Upper lobe of left lung (tissue), 6 donors: ENCODE measurements at regions not wholly inside any gene's neighbourhood (a gene's known extent, or its start where the extent isn't known, plus 50 kb on each side); places are given as distances from the start of the nearest gene placed in this dataset.

Experiments used
- ATAC-seq, 2 donors: fragments of 200-7000 bp; cut with Tn5 transposase; one replicate each; pipeline ENCODE4 v1.9.1; 2022; ENCODE audit warnings: mild to moderate bottlenecking in 2 of 2, moderate library complexity in 2 of 2; ENCODE audit not compliant: low FRiP score in 2 of 2
- DNase-seq, 2 donors: peaks; one replicate each; pipeline ENCODE4 v3.0.0-alpha.2; 2019 to 2020
- H3K27ac ChIP-seq, 4 donors: fragments of 200-600 bp; sonication (generic); one replicate each; pipeline ENCODE4 v1.5.1; 2016 to 2019
- H3K27me3 ChIP-seq, 4 donors: fragments of 200-600 bp; sonication (generic); one replicate each; pipeline ENCODE4 v1.5.1; 2017 to 2019
- H3K36me3 ChIP-seq, 4 donors: fragments of 200-600 bp; sonication (generic); one replicate each; pipeline ENCODE4 v1.5.1; 2016 to 2019
- H3K4me1 ChIP-seq, 4 donors: fragments of 200-600 bp; sonication (generic); one replicate each; pipeline ENCODE4 v1.5.1; 2018 to 2019
- H3K4me3 ChIP-seq, 4 donors: fragments of 200-600 bp; sonication (generic); one replicate each; pipeline ENCODE4 v1.5.1; 2017 to 2019; ENCODE audit warnings: mild to moderate bottlenecking in 2 of 4, moderate library complexity in 1 of 4
- H3K9me3 ChIP-seq, 4 donors: fragments of 200-600 bp; sonication (generic); one replicate each; pipeline ENCODE4 v1.5.1; 2018 to 2019
- EP300 ChIP-seq, 4 donors: sonication (generic); formaldehyde crosslinking; IDR thresholded peaks; one replicate each; pipeline ENCODE4 v1.5.1; 2017; ENCODE audit warnings: antibody characterized with exemption in 4 of 4, control low read depth in 2 of 4
- POLR2A ChIP-seq, 4 donors: fragments of 450-650 bp; IDR thresholded peaks; one replicate each; pipeline ENCODE4 v1.5.1; 2016 to 2017; ENCODE audit warnings: antibody characterized with exemption in 4 of 4, mild to moderate bottlenecking in 2 of 4
- POLR2AphosphoS5 ChIP-seq, 2 donors: sonication (generic); formaldehyde crosslinking; IDR thresholded peaks; one replicate each; pipeline ENCODE4 v1.5.1; 2017; ENCODE audit warnings: antibody characterized with exemption in 2 of 2
- WGBS, 2 donors: methylation state at CpG; one replicate each; pipeline ENCODE4 v1.1.5; 2017 to 2018; 5-methylcytosine and 5-hydroxymethylcytosine counted together
- TF ChIP-seq, protein P1 (sequence below), 6 experiments: fragments of 450-650 bp in 4 of 6; fragments of 200-600 bp in 2 of 6; sonication (generic) in 2 of 6; IDR thresholded peaks; one replicate each; pipeline ENCODE4 v1.5.1; 2016 to 2019; ENCODE audit warnings: antibody characterized with exemption in 6 of 6
- donor health status: DM: no; HTN: no; CAD: no; lungs with moderate emphysema.
- donor health status: DM: no; HTN: yes; CAD: no; lungs with severe emphysema.

DNA sequence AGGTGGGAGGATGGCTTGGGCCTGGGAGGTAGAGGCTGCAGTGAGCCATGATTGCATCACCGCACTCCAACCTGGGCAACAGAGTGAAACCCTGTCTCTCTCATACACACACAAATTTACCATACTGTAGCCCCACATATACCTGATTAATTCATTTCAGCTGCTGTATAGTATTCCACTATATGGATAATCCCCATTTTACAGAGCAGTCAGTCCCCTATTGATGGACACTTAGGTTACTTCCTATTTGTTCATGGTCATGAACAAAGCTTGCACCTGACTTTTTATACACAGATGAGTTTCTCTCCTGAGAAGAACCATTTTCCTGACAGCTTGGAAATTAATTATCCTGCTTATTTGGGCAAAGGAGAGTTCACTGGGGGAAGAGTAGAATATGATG is 59.2 kb downstream of the EMX2 start:
- no peak overlapping the region for H3K4me3 ChIP-seq

DNA sequence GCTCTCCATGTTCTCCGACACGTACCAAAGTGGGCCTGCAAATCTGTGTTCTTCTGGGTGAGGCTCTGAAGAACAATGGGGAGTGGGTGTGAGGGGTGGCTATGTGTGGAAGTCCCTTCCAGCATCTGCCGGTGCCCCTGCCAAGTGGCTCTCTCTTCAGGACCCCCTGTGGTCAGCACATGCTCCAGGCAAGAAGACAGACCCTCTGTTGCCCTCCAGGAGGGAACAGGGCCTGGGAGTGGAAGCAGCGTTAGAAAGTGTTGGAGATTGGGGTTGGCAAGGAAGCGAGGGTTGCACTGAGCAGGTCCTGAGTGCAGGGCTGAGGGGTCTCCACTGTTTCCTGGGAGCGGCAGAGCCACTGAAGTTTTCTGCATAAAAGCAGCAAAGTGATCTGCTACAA is 60.5 kb downstream of the EMX2 start:
- DNase-seq, result no peak
- H3K4me3 ChIP-seq, result no peak overlapping the region
- H3K27ac ChIP-seq, result no peak overlapping the region
- no peaks in the 10 kb centered on the region for H3K36me3 ChIP-seq
- no peaks in the 10 kb centered on the region for H3K9me3 ChIP-seq
- H3K4me1 ChIP-seq, result no peaks in the 10 kb centered on the region
- H3K27me3 ChIP-seq, result no peaks in the 10 kb centered on the region
- 84 to 91% methylated on average over 6 of the region's 6 CpGs for WGBS, 2 donors
- ATAC-seq, result no peak
- TF ChIP-seq POLR2AphosphoS5 (IDR thresholded peaks at IDR 0.05), result no peak
- TF ChIP-seq, protein P1, sequence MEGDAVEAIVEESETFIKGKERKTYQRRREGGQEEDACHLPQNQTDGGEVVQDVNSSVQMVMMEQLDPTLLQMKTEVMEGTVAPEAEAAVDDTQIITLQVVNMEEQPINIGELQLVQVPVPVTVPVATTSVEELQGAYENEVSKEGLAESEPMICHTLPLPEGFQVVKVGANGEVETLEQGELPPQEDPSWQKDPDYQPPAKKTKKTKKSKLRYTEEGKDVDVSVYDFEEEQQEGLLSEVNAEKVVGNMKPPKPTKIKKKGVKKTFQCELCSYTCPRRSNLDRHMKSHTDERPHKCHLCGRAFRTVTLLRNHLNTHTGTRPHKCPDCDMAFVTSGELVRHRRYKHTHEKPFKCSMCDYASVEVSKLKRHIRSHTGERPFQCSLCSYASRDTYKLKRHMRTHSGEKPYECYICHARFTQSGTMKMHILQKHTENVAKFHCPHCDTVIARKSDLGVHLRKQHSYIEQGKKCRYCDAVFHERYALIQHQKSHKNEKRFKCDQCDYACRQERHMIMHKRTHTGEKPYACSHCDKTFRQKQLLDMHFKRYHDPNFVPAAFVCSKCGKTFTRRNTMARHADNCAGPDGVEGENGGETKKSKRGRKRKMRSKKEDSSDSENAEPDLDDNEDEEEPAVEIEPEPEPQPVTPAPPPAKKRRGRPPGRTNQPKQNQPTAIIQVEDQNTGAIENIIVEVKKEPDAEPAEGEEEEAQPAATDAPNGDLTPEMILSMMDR (IDR thresholded peaks at IDR 0.05), result no peak
- TF ChIP-seq EP300 (IDR thresholded peaks at IDR 0.05), result no peak
- TF ChIP-seq POLR2A (IDR thresholded peaks at IDR 0.05), result no peak

More for the DNA sequence above, 59.2 kb downstream of the EMX2 start:
- 50 to 100% methylated on average over 1 of the region's 1 CpG for WGBS, 2 donors
- Histone ChIP-seq H3K27ac (no peak overlapping the region), H3K9me3 (no peaks in the 10 kb centered on the region), H3K4me1 (no peaks in the 10 kb centered on the region), H3K27me3 (no peaks in the 10 kb centered on the region), H3K36me3 (no peaks in the 10 kb centered on the region)
- TF ChIP-seq, protein P1 (IDR thresholded peaks at IDR 0.05), result no peak
- TF ChIP-seq EP300 (IDR thresholded peaks at IDR 0.05), result no peak
- no peak for TF ChIP-seq POLR2AphosphoS5 (IDR thresholded peaks at IDR 0.05)
- TF ChIP-seq POLR2A (IDR thresholded peaks at IDR 0.05), result no peak
- ATAC-seq, result no peak
- no peak for DNase-seq

DNA sequence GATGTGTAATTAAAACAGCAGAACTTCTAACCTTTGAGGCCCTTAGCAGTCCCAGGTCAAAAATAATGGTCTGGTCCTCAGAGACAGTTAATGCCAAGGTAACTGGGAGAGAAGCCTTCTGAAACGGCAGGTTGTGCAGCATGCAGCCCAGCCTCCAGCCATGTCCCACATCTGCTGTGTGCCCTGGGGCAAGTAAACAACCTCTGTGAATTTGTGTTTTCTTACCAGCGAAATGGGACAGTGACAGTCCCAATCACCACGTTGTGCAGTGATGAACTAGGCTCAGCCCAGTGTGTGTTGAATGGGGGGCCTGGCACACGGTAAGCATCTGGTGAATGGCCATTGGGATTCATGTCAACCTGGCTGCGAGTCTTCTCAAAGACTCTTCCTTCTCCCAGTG is 61.2 kb downstream of the EMX2 start:
- DNase-seq (no peak), ATAC-seq (no peak)
- no peaks in the 10 kb centered on the region for H3K27me3 ChIP-seq
- H3K4me1 ChIP-seq, result no peaks in the 10 kb centered on the region
- H3K9me3 ChIP-seq, result no peaks in the 10 kb centered on the region
- no peak overlapping the region for H3K4me3 ChIP-seq
- TF ChIP-seq EP300 (IDR thresholded peaks at IDR 0.05) (no peak), POLR2AphosphoS5 (IDR thresholded peaks at IDR 0.05) (no peak), POLR2A (IDR thresholded peaks at IDR 0.05) (no peak)
- TF ChIP-seq, protein P1 (IDR thresholded peaks at IDR 0.05), result no peak
- no peak overlapping the region for H3K27ac ChIP-seq
- WGBS, 2 donors, result 79% methylated on average over 5 of the region's 5 CpGs
- no peaks in the 10 kb centered on the region for H3K36me3 ChIP-seq

DNA sequence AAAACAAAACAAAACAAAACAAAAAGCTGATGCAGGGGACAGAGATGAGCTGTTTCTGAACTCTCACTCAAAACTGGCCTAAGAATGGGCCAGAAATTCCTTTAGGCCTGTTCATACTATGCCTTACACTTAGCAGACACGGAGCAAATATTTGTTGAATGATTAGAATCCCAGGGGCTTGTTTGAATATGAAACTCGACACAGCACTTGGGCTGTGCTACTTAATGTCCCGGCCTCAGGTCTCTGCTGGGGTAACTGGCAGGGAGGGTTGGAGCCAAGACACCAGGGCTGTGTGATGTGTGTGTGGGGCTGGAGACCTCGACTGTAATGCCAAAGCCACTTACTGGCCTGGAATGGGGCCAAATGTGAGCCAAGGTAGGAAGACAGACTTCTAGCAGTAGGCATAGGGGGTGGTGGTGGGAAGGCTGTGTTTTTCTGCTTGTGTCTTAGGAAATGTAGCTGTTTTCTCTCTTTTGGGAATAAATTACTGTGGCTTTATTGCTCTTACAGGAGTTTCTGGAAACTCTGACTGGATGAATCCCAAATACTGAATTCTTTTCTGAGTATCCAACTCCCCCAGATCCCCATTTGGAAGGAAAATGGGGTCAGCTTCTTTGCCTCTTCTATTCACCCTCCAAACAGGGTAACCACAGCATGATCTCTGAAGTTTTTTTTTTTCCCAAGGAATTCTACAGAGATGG is 66.7 kb downstream of the EMX2 start:
- ATAC-seq, result peak; percentile 89 to 92
- Histone ChIP-seq H3K4me1 (peaks cover 0 to 5% (median 0%) of the 10 kb centered on the region in 4 donors), H3K9me3 (no peaks in the 10 kb centered on the region), H3K36me3 (no peaks in the 10 kb centered on the region), H3K27ac (no peak overlapping the region), H3K27me3 (no peaks in the 10 kb centered on the region), H3K4me3 (no peak overlapping the region)
- peak in 1 of 2 donors; percentile 74 for DNase-seq
- no peak for TF ChIP-seq POLR2AphosphoS5 (IDR thresholded peaks at IDR 0.05)
- TF ChIP-seq POLR2A (IDR thresholded peaks at IDR 0.05), result no peak
- TF ChIP-seq EP300 (IDR thresholded peaks at IDR 0.05), result no peak
- TF ChIP-seq, protein P1 (IDR thresholded peaks at IDR 0.05), result no peak
- WGBS, 2 donors, result 28 to 30% methylated on average over 4 of the region's 4 CpGs

DNA sequence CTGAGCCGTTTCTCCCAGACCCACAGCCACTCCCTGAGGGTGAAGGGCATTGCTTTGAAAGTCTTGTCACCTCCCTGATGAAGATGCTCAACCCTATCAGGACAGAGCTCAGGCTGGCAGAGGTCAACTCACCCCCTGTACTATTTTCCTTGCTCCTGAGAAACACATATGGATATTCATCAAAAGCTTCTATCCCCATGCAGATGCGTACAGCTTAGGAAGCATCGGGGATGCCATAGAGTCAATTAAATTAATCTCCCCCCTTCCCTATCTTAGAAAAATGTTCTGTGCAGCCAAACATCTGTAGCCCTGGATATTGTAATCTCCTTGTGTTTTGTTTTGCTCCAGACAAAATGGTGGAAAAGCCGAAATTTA is 67.2 kb downstream of the EMX2 start:
- no peak for DNase-seq

More for the DNA sequence above, 67.2 kb downstream of the EMX2 start:
- no peak for ATAC-seq
- Histone ChIP-seq H3K4me3 (no peak overlapping the region), H3K36me3 (no peaks in the 10 kb centered on the region), H3K27ac (no peak overlapping the region), H3K27me3 (no peaks in the 10 kb centered on the region), H3K9me3 (no peaks in the 10 kb centered on the region), H3K4me1 (peaks cover 0 to 5% (median 0%) of the 10 kb centered on the region in 4 donors)
- TF ChIP-seq, protein P1 (IDR thresholded peaks at IDR 0.05), result no peak
- TF ChIP-seq POLR2A (IDR thresholded peaks at IDR 0.05) (no peak), POLR2AphosphoS5 (IDR thresholded peaks at IDR 0.05) (no peak), EP300 (IDR thresholded peaks at IDR 0.05) (no peak)
- WGBS, 2 donors, result 72 to 78% methylated on average over 4 of the region's 4 CpGs
